Adrenal gland (tissue), 5 donors: ENCODE measurements at regions not wholly inside any gene's neighbourhood (a gene's known extent, or its start where the extent isn't known, plus 50 kb on each side); places are given as distances from the start of the nearest gene placed in this dataset.

ENCODE experiments used
- CTCF ChIP-seq, 6 experiments: fragments of 450-650 bp in 4 of 6; fragments of 200-600 bp in 2 of 6; sonication (generic) in 1 of 6; IDR thresholded peaks; 1 replicate in 5 of 6; 2 replicates in 1 of 6; pipeline versions ENCODE4 v1.5.1 to v1.8.0; 2016 to 2021; ENCODE audit warnings: antibody characterized with exemption in 6 of 6, mild to moderate bottlenecking in 2 of 6, moderate library complexity in 1 of 6
- POLR2A ChIP-seq, 2 donors: fragments of 450-650 bp; IDR thresholded peaks; one replicate each; pipeline ENCODE4 v1.6.1; 2017; ENCODE audit warnings: antibody characterized with exemption in 2 of 2, mild to moderate bottlenecking in 2 of 2, moderate library complexity in 1 of 2
- donor health status: DM: no; HTN: no; CAD: no.

DNA sequence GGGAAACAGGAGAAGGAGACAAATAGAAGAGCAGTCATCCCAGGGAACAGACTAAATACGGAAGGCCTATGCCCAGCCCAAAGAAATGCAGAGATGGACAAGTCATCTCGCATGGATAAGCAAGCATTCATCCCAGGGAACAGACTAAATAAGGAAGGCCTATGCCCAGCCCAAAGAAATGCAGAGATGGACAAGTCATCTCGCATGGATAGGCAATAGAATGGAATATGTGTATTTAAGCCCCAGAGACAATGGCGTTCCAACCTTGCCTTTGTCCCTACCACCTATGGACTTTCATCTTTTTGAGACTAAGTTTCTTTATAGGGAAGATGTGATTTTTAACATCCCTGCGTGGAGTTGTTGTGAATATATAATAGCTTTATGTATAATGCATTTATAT, 242.2 kb upstream of the TNC start:
- TF ChIP-seq CTCF (IDR thresholded peaks at IDR 0.05) (no peak), POLR2A (IDR thresholded peaks at IDR 0.05) (no peak)
